GM23248 (cell line): ENCODE measurements at regions not wholly inside any gene's neighbourhood (a gene's known extent, or its start where the extent isn't known, plus 50 kb on each side); places are given as distances from the start of the nearest gene placed in this dataset.

Experiments used
- DNase-seq: peaks from one replicate; pipeline ENCODE4 v3.0.0-alpha.2; 2015
- H2AFZ ChIP-seq: fragments of 200-600 bp; sonication (generic); 2 replicates; pipeline ENCODE4 v1.6.1; 2016; ENCODE audit warnings: antibody characterized with exemption
- H3F3A ChIP-seq: fragments of 200-600 bp; sonication (generic); 2 replicates; pipeline ENCODE4 v1.6.1; 2016; ENCODE audit warnings: mild to moderate bottlenecking, antibody characterized with exemption, mixed run types; ENCODE audit not compliant: insufficient read depth
- H3K27ac ChIP-seq: fragments of 200-600 bp; sonication (generic); 2 replicates; pipeline ENCODE4 v1.5.1; 2016; ENCODE audit warnings: mild to moderate bottlenecking
- H3K27me3 ChIP-seq: fragments of 200-600 bp; sonication (generic); replicated peaks from 2 replicates; pipeline ENCODE4 v1.6.1; 2016; ENCODE audit warnings: mild to moderate bottlenecking; ENCODE audit not compliant: insufficient read depth
- H3K36me3 ChIP-seq: fragments of 200-600 bp; sonication (generic); 2 replicates; pipeline ENCODE4 v1.6.1; 2016; ENCODE audit warnings: low read depth, mild to moderate bottlenecking
- H3K4me1 ChIP-seq: fragments of 200-600 bp; sonication (generic); 2 replicates; pipeline ENCODE4 v1.6.1; 2016; ENCODE audit warnings: mild to moderate bottlenecking; ENCODE audit not compliant: insufficient read depth
- H3K4me2 ChIP-seq: fragments of 200-600 bp; sonication (generic); one replicate; pipeline ENCODE4 v1.6.1; 2016; ENCODE audit warnings: mild to moderate bottlenecking; ENCODE audit not compliant: unreplicated experiment
- H3K4me3 ChIP-seq: fragments of 200-600 bp; sonication (generic); 2 replicates; pipeline ENCODE4 v1.5.1; 2016; ENCODE audit warnings: mild to moderate bottlenecking
- H3K79me2 ChIP-seq: fragments of 200-600 bp; sonication (generic); 2 replicates; pipeline ENCODE4 v1.6.1; 2016; ENCODE audit warnings: mild to moderate bottlenecking; ENCODE audit not compliant: insufficient read depth
- H3K9ac ChIP-seq: fragments of 200-600 bp; sonication (generic); 2 replicates; pipeline ENCODE4 v1.6.1; 2016; ENCODE audit warnings: mild to moderate bottlenecking
- H3K9me2 ChIP-seq: fragments of 200-600 bp; sonication (generic); 2 replicates; pipeline ENCODE4 v1.6.1; 2016; ENCODE audit warnings: mixed run types, mild to moderate bottlenecking, moderate library complexity; ENCODE audit not compliant: insufficient read depth
- H3K9me3 ChIP-seq: fragments of 200-600 bp; sonication (generic); one replicate; pipeline ENCODE4 v1.6.1; 2017; ENCODE audit warnings: low read depth
- H4K20me1 ChIP-seq: fragments of 200-600 bp; sonication (generic); 2 replicates; pipeline ENCODE4 v1.6.0; 2016; ENCODE audit not compliant: insufficient read depth
- EZH2 ChIP-seq: fragments of 200-600 bp; sonication (generic); IDR thresholded peaks from 2 replicates; pipeline ENCODE4 v1.6.1; 2018; ENCODE audit warnings: antibody characterized with exemption, mild to moderate bottlenecking; ENCODE audit not compliant: insufficient read depth, poor library complexity, severe bottlenecking
- EZH2phosphoT487 ChIP-seq: fragments of 200-600 bp; sonication (generic); IDR thresholded peaks from 2 replicates; pipeline ENCODE4 v1.6.1; 2018; ENCODE audit warnings: antibody characterized with exemption, moderate library complexity, mild to moderate bottlenecking, low read depth; ENCODE audit not compliant: insufficient read depth
- WGBS, 2 experiments: methylation state at CpG; one replicate each; pipeline ENCODE4 v1.1.6; 2015 to 2017; ENCODE audit warnings: low lambda C conversion rate in 2 of 2, low coverage in 1 of 2; ENCODE audit errors: missing lambda C conversion rate in 2 of 2; 5-methylcytosine and 5-hydroxymethylcytosine counted together
- in situ Hi-C: fragments of 300-500 bp; cut with MboI; formaldehyde crosslinking; loops from 2 replicates; pipeline ENCODE4 v1.15.0; 2020

DNA sequence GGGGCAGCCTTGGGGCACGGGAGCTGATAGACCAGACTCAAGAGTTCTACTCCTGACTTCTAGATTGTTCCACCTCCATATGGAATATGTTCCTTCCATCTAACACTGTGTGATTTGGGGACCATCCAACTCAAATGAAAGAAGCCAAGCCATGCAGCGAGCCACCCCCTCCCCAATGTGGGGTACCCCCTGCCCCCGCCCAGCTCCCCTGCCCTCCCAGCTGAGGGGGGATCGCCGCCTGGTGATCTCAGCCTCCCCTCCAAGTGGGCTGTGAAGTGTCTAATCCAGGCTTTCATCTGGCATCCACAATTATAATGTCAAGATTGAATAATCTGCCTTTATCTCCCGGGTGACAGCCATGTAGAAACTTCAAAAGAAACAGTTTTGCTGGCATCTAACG is 246.1 kb downstream of the RPS24 start:
- Histone ChIP-seq H3K4me3 (no peak overlapping the region), H3K27ac (no peak overlapping the region), H3K9ac (no peak overlapping the region), H4K20me1 (no peaks in the 10 kb centered on the region), H3K36me3 (no peaks in the 10 kb centered on the region), H3K27me3 (no peaks in the 10 kb centered on the region), H3F3A (no peaks in the 10 kb centered on the region), H2AFZ (no peak overlapping the region), H3K79me2 (no peaks in the 10 kb centered on the region), H3K4me2 (no peak overlapping the region), H3K9me3 (no peaks in the 10 kb centered on the region), H3K4me1 (peaks cover 8% of the 10 kb centered on the region; the same call in 1 of the 2 replicates), H3K9me2 (no peaks in the 10 kb centered on the region)
- no peak for DNase-seq
- in situ Hi-C loops: no loop called here
- TF ChIP-seq EZH2phosphoT487: no peak
- no peak for TF ChIP-seq EZH2
- WGBS, 2 experiments: 90 to 96% methylated on average over 4 to 7 of the region's 7 CpGs

GRCh38 chr10:78280604-78281003 is 246.9 kb downstream of the RPS24 start:
- no peak overlapping the region for H3K4me3 ChIP-seq

DNA sequence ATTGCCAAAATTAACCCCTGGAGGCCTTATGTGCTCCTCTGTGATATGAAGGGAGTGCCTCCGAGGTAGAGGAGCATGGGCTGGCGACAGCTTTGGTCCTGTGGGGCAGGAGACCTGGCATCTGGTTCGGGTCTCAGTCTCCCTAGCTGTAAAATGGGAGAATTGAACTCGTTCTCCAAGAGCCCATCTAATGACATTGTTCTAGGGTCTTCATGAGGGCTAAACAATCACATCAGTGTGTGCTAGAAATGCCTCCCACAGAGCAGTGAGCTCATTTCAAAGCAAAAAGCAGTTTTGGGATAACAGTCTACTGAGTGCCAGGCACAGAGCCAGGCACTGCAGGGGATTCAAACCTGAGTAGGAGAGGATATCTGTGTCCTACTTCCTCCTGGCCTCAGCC is 248.0 kb downstream of the RPS24 start:
- Histone ChIP-seq H3K36me3 (no peaks in the 10 kb centered on the region), H3K4me1 (peaks cover 8% of the 10 kb centered on the region; the same call in 1 of the 2 replicates), H3K27me3 (no peaks in the 10 kb centered on the region), H3K4me3 (no peak overlapping the region), H3K9me2 (no peaks in the 10 kb centered on the region), H3F3A (no peaks in the 10 kb centered on the region), H3K9me3 (no peaks in the 10 kb centered on the region), H4K20me1 (no peaks in the 10 kb centered on the region), H3K4me2 (no peak overlapping the region), H2AFZ (no peak overlapping the region), H3K79me2 (no peaks in the 10 kb centered on the region), H3K9ac (no peak overlapping the region), H3K27ac (no peak overlapping the region)
- in situ Hi-C loops: no loop called here
- no peak for TF ChIP-seq EZH2phosphoT487
- no peak for TF ChIP-seq EZH2
- no peak for DNase-seq
- WGBS, 2 experiments: 92 to 98% methylated on average over 4 of the region's 4 CpGs

More at GRCh38 chr10:78280604-78281003, 246.9 kb downstream of the RPS24 start:
- no peaks in the 10 kb centered on the region for H3K79me2 ChIP-seq
- no peak overlapping the region for H3K27ac ChIP-seq
- H3K36me3 ChIP-seq: no peaks in the 10 kb centered on the region
- H3K9ac ChIP-seq: no peak overlapping the region
- H2AFZ ChIP-seq: no peak overlapping the region
- no peak for TF ChIP-seq EZH2
- TF ChIP-seq EZH2phosphoT487: no peak
- in situ Hi-C loops: no loop called here
- no peaks in the 10 kb centered on the region for H3K9me3 ChIP-seq
- no peaks in the 10 kb centered on the region for H3K9me2 ChIP-seq
- no peaks in the 10 kb centered on the region for H4K20me1 ChIP-seq
- no peaks in the 10 kb centered on the region for H3K27me3 ChIP-seq
- no peak for DNase-seq
- WGBS, 2 experiments: 96 to 97% methylated on average over 6 of the region's 6 CpGs
- H3K4me1 ChIP-seq: peaks cover 8% of the 10 kb centered on the region; the same call in 1 of the 2 replicates
- H3K4me2 ChIP-seq: no peak overlapping the region
- H3F3A ChIP-seq: no peaks in the 10 kb centered on the region

DNA sequence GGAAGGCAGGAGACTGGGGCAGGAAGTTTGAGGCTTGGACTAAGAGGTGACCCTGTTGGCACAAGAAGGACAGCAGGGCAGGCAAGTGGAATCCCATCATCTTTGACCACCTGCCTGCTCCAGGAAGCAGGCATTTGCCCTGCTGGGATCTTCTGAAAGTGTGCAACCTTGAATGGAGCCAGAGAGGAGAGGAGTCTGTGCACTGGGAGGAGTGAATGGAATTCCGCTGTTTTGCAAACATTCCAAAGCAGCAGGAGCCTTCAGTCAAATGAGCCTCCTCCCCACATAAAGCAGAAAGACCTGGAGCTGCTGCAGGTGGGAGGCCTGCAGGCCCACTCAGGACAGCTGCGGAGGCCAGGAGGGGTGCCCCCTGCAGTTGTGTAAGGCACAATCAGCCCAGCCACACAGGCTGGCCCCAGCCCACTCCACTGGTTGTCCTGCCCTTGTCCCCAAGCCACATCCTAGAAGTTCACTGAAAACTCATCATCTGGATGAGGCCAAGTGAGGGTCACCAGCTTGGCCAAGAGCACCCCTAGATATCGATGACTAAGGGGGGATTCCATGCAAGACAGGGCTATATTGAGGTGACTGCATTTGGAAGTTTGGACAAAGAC is 249.5 kb downstream of the RPS24 start:
- WGBS, 2 experiments: 83 to 84% methylated on average over 3 of the region's 3 CpGs
- no peak overlapping the region for H3K9ac ChIP-seq

GRCh38 chr10:78284381-78284780 is 250.7 kb downstream of the RPS24 start:
- no peak overlapping the region for H2AFZ ChIP-seq
- H4K20me1 ChIP-seq: no peaks in the 10 kb centered on the region
- no peak overlapping the region for H3K4me3 ChIP-seq
- no peaks in the 10 kb centered on the region for H3K27me3 ChIP-seq
- H3K79me2 ChIP-seq: no peaks in the 10 kb centered on the region
- no peak overlapping the region for H3K27ac ChIP-seq
- no peaks in the 10 kb centered on the region for H3K4me1 ChIP-seq
- no peaks in the 10 kb centered on the region for H3F3A ChIP-seq
- 68 to 74% methylated on average over 4 of the region's 4 CpGs for WGBS, 2 experiments
- H3K36me3 ChIP-seq: no peaks in the 10 kb centered on the region
- DNase-seq: no peak
- no peaks in the 10 kb centered on the region for H3K9me3 ChIP-seq
- H3K9ac ChIP-seq: no peak overlapping the region
- no peak for TF ChIP-seq EZH2
- TF ChIP-seq EZH2phosphoT487: no peak
- no peaks in the 10 kb centered on the region for H3K9me2 ChIP-seq
- H3K4me2 ChIP-seq: no peak overlapping the region
- in situ Hi-C loops: no loop called here

More for the DNA sequence above, 249.5 kb downstream of the RPS24 start:
- DNase-seq: no peak
- Histone ChIP-seq H2AFZ (no peak overlapping the region), H3K4me2 (no peak overlapping the region), H3K36me3 (no peaks in the 10 kb centered on the region), H3F3A (no peaks in the 10 kb centered on the region), H3K4me1 (peaks cover 1% of the 10 kb centered on the region; the same call in 1 of the 2 replicates), H3K27me3 (no peaks in the 10 kb centered on the region), H3K9me2 (no peaks in the 10 kb centered on the region), H3K4me3 (no peak overlapping the region), H3K27ac (no peak overlapping the region), H3K79me2 (no peaks in the 10 kb centered on the region), H3K9me3 (no peaks in the 10 kb centered on the region), H4K20me1 (no peaks in the 10 kb centered on the region)
- in situ Hi-C loops: no loop called here
- no peak for TF ChIP-seq EZH2
- no peak for TF ChIP-seq EZH2phosphoT487
